Kidney epithelial cell (primary cell): ENCODE measurements at regions not wholly inside any gene's neighbourhood (a gene's known extent, or its start where the extent isn't known, plus 50 kb on each side); places are given as distances from the start of the nearest gene placed in this dataset.

ENCODE experiments used
- DNase-seq: peaks from one replicate; pipeline ENCODE4 v3.0.0-alpha.2; 2010; ENCODE audit warnings: low read depth
- H3K27me3 ChIP-seq: 2 replicates; pipeline ENCODE4 v1.6.0; 2011; ENCODE audit warnings: low read length; ENCODE audit not compliant: control insufficient read depth, insufficient read depth
- H3K36me3 ChIP-seq: 2 replicates; pipeline ENCODE4 v1.5.1; 2011; ENCODE audit warnings: low read length; ENCODE audit not compliant: control insufficient read depth, insufficient read depth
- H3K4me3 ChIP-seq: 2 replicates; pipeline ENCODE4 v1.5.1; 2011; ENCODE audit warnings: low read depth, mild to moderate bottlenecking, control low read depth, low read length
- TF ChIP-seq, protein P1 (sequence below): IDR thresholded peaks from 2 replicates; pipeline ENCODE4 v1.5.1; 2011; ENCODE audit warnings: mild to moderate bottlenecking, moderate library complexity, low read length, control low read depth, inconsistent platforms; ENCODE audit not compliant: insufficient read depth, poor library complexity, severe bottlenecking

- DNase-seq: no peak
- TF ChIP-seq, protein P1, sequence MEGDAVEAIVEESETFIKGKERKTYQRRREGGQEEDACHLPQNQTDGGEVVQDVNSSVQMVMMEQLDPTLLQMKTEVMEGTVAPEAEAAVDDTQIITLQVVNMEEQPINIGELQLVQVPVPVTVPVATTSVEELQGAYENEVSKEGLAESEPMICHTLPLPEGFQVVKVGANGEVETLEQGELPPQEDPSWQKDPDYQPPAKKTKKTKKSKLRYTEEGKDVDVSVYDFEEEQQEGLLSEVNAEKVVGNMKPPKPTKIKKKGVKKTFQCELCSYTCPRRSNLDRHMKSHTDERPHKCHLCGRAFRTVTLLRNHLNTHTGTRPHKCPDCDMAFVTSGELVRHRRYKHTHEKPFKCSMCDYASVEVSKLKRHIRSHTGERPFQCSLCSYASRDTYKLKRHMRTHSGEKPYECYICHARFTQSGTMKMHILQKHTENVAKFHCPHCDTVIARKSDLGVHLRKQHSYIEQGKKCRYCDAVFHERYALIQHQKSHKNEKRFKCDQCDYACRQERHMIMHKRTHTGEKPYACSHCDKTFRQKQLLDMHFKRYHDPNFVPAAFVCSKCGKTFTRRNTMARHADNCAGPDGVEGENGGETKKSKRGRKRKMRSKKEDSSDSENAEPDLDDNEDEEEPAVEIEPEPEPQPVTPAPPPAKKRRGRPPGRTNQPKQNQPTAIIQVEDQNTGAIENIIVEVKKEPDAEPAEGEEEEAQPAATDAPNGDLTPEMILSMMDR: no peak
- H3K4me3 ChIP-seq: no peak overlapping the region
- H3K27me3 ChIP-seq: no peaks in the 10 kb centered on the region
- no peaks in the 10 kb centered on the region for H3K36me3 ChIP-seq
Measured at GRCh38 chr5:5025098-5025773, 114.9 kb upstream of the ADAMTS16 start.

- Histone ChIP-seq H3K27me3 (no peaks in the 10 kb centered on the region), H3K36me3 (no peaks in the 10 kb centered on the region), H3K4me3 (no peak overlapping the region)
- TF ChIP-seq, protein P1: no peak
- DNase-seq: no peak
Measured at GRCh38 chr5:5025774-5026408, 114.2 kb upstream of the ADAMTS16 start.

- Histone ChIP-seq H3K27me3 (no peaks in the 10 kb centered on the region), H3K4me3 (no peak overlapping the region), H3K36me3 (no peaks in the 10 kb centered on the region)
- DNase-seq: no peak
- TF ChIP-seq, protein P1: no peak
Measured at GRCh38 chr5:5026409-5026785, 113.7 kb upstream of the ADAMTS16 start.

GRCh38 chr5:5031665-5032064 is 108.5 kb upstream of the ADAMTS16 start:
- TF ChIP-seq, protein P1: no peak
- no peaks in the 10 kb centered on the region for H3K27me3 ChIP-seq
- no peak overlapping the region for H3K4me3 ChIP-seq
- H3K36me3 ChIP-seq: no peaks in the 10 kb centered on the region
- no peak for DNase-seq

DNA sequence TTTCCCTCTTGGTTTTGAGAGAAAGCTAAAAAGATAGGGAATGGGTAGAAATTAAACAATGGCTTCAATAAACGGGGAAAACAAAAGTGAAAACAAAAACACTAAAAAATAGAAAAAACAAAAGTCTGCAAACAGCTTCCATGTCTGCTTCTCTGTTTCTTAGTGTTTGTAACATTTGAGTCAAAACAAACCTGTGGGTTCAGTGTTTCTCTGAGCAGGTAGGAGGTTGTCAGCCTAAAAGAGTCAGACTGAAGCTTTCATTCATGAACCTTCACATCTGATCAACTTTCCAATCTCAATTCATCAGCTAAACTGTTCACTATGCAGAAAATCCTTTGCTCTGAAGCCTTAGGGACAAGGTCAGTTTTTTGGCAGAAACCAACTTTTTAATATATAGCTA is 102.5 kb upstream of the ADAMTS16 start:
- no peak for DNase-seq
- H3K36me3 ChIP-seq: no peaks in the 10 kb centered on the region
- H3K27me3 ChIP-seq: no peaks in the 10 kb centered on the region
- TF ChIP-seq, protein P1: no peak
- H3K4me3 ChIP-seq: no peak overlapping the region

- DNase-seq: no peak
- H3K4me3 ChIP-seq: no peak overlapping the region
- H3K27me3 ChIP-seq: no peaks in the 10 kb centered on the region
- TF ChIP-seq, protein P1: no peak
- H3K36me3 ChIP-seq: no peaks in the 10 kb centered on the region
Measured at GRCh38 chr5:5039918-5040317, 100.2 kb upstream of the ADAMTS16 start.
